Parathyroid adenoma (tissue), 2 donors: ENCODE measurements at regions not wholly inside any gene's neighbourhood (a gene's known extent, or its start where the extent isn't known, plus 50 kb on each side); places are given as distances from the start of the nearest gene placed in this dataset.

Source experiments
- H2AFZ ChIP-seq: fragments of 300-600 bp; sonication (generic); one replicate; pipeline ENCODE4 v1.7.0; 2017; ENCODE audit warnings: antibody characterized with exemption, mild to moderate bottlenecking
- H3K27ac ChIP-seq: fragments of 300-600 bp; sonication (generic); one replicate; pipeline ENCODE4 v1.7.0; 2017
- H3K27me3 ChIP-seq: fragments of 300-600 bp; sonication (generic); one replicate; pipeline ENCODE4 v1.7.0; 2017; ENCODE audit warnings: low read length; ENCODE audit not compliant: control insufficient read depth, insufficient read depth
- H3K36me3 ChIP-seq: fragments of 300-600 bp; sonication (generic); one replicate; pipeline ENCODE4 v1.7.0; 2017; ENCODE audit warnings: low read length; ENCODE audit not compliant: control insufficient read depth, insufficient read depth
- H3K4me1 ChIP-seq: fragments of 300-600 bp; sonication (generic); one replicate; pipeline ENCODE4 v1.7.0; 2017; ENCODE audit warnings: control low read depth
- H3K4me2 ChIP-seq: fragments of 300-600 bp; sonication (generic); one replicate; pipeline ENCODE4 v1.7.0; 2017; ENCODE audit warnings: low read length
- H3K4me3 ChIP-seq: fragments of 300-600 bp; sonication (generic); one replicate; pipeline ENCODE4 v1.7.0; 2017; ENCODE audit warnings: low read depth, low read length
- H3K79me2 ChIP-seq: fragments of 300-600 bp; sonication (generic); one replicate; pipeline ENCODE4 v1.7.0; 2017; ENCODE audit warnings: control low read depth
- H3K9ac ChIP-seq: fragments of 300-600 bp; sonication (generic); one replicate; pipeline ENCODE4 v1.7.0; 2017; ENCODE audit warnings: mild to moderate bottlenecking
- H3K9me3 ChIP-seq: fragments of 300-600 bp; sonication (generic); one replicate; pipeline ENCODE4 v1.7.0; 2017; ENCODE audit warnings: low read length; ENCODE audit not compliant: control insufficient read depth
- CTCF ChIP-seq: fragments of 300-600 bp; sonication (generic); IDR thresholded peaks from one replicate; pipeline ENCODE4 v1.7.0; 2017; ENCODE audit warnings: antibody characterized with exemption, mild to moderate bottlenecking
- donor health status: primary hyperparathyroidism.

GRCh38 chr5:116892993-116893392 lies 318.4 kb upstream of the SEMA6A start:
- H3K36me3 ChIP-seq = no peaks in the 10 kb centered on the region
- H3K27me3 ChIP-seq = no peaks in the 10 kb centered on the region
- no peaks in the 10 kb centered on the region for H3K9me3 ChIP-seq
- H3K9ac ChIP-seq = no peak overlapping the region
- no peak for TF ChIP-seq CTCF
- H3K27ac ChIP-seq = no peak overlapping the region
- H2AFZ ChIP-seq = no peak overlapping the region
- H3K79me2 ChIP-seq = no peaks in the 10 kb centered on the region
- H3K4me3 ChIP-seq = no peak overlapping the region
- no peaks in the 10 kb centered on the region for H3K4me1 ChIP-seq
- H3K4me2 ChIP-seq = no peak overlapping the region

GRCh38 chr5:116887104-116887503 lies 312.5 kb upstream of the SEMA6A start:
- H3K79me2 ChIP-seq = no peaks in the 10 kb centered on the region
- no peak overlapping the region for H3K4me2 ChIP-seq
- no peak overlapping the region for H2AFZ ChIP-seq
- H3K27me3 ChIP-seq = no peaks in the 10 kb centered on the region
- H3K4me1 ChIP-seq = no peaks in the 10 kb centered on the region
- H3K9ac ChIP-seq = no peak overlapping the region
- no peak overlapping the region for H3K4me3 ChIP-seq
- H3K36me3 ChIP-seq = no peaks in the 10 kb centered on the region
- H3K27ac ChIP-seq = no peak overlapping the region
- no peak for TF ChIP-seq CTCF
- no peaks in the 10 kb centered on the region for H3K9me3 ChIP-seq

- Histone ChIP-seq H3K4me1 (no peaks in the 10 kb centered on the region), H2AFZ (no peak overlapping the region), H3K27ac (no peak overlapping the region), H3K4me2 (no peak overlapping the region), H3K9me3 (no peaks in the 10 kb centered on the region), H3K9ac (no peak overlapping the region), H3K4me3 (no peak overlapping the region), H3K36me3 (no peaks in the 10 kb centered on the region), H3K27me3 (no peaks in the 10 kb centered on the region), H3K79me2 (no peaks in the 10 kb centered on the region)
- TF ChIP-seq CTCF = no peak
Observed at GRCh38 chr5:116885825-116886224, 311.2 kb upstream of the SEMA6A start.

GRCh38 chr5:116883875-116884274 lies 309.3 kb upstream of the SEMA6A start:
- H3K27me3 ChIP-seq = no peaks in the 10 kb centered on the region
- no peaks in the 10 kb centered on the region for H3K9me3 ChIP-seq
- H3K79me2 ChIP-seq = no peaks in the 10 kb centered on the region
- H3K4me3 ChIP-seq = no peak overlapping the region
- H2AFZ ChIP-seq = no peak overlapping the region
- no peak overlapping the region for H3K9ac ChIP-seq
- no peak for TF ChIP-seq CTCF
- H3K4me2 ChIP-seq = no peak overlapping the region
- H3K4me1 ChIP-seq = no peaks in the 10 kb centered on the region
- no peaks in the 10 kb centered on the region for H3K36me3 ChIP-seq
- H3K27ac ChIP-seq = no peak overlapping the region

GRCh38 chr5:116881921-116882531 lies 307.4 kb upstream of the SEMA6A start:
- Histone ChIP-seq H3K9ac (no peak overlapping the region), H3K27ac (no peak overlapping the region), H3K9me3 (no peaks in the 10 kb centered on the region), H3K4me1 (no peaks in the 10 kb centered on the region), H3K79me2 (no peaks in the 10 kb centered on the region), H3K4me3 (no peak overlapping the region), H3K36me3 (no peaks in the 10 kb centered on the region), H3K27me3 (no peaks in the 10 kb centered on the region), H3K4me2 (no peak overlapping the region), H2AFZ (no peak overlapping the region)
- TF ChIP-seq CTCF = no peak
